C4-2B (cell line): ENCODE measurements at regions not wholly inside any gene's neighbourhood (a gene's known extent, or its start where the extent isn't known, plus 50 kb on each side); places are given as distances from the start of the nearest gene placed in this dataset.

ENCODE experiments used
- H3K27ac ChIP-seq: fragments of 450-650 bp; 2 replicates; pipeline ENCODE4 v1.5.1; 2017
- CTCF ChIP-seq: fragments of 450-650 bp; conservative IDR thresholded peaks from 2 replicates; pipeline ENCODE4 v1.5.1; 2017; ENCODE audit warnings: mild to moderate bottlenecking
- ZFX ChIP-seq: fragments of 450-650 bp; IDR thresholded peaks from 2 replicates; pipeline ENCODE4 v1.6.1; 2017

- TF ChIP-seq CTCF, result no peak
- TF ChIP-seq ZFX, result no peak
- H3K27ac ChIP-seq, result no peak overlapping the region
These were observed 209.4 kb downstream of the DTWD2 start for GRCh38 chr5:118778941-118779340.

- no peak for TF ChIP-seq CTCF
- TF ChIP-seq ZFX, result no peak
- no peak overlapping the region for H3K27ac ChIP-seq
These were observed 211.1 kb downstream of the DTWD2 start for GRCh38 chr5:118777189-118777736.

GRCh38 chr5:118776755-118777154 is 211.6 kb downstream of the DTWD2 start:
- no peak overlapping the region for H3K27ac ChIP-seq
- TF ChIP-seq CTCF, result no peak
- no peak for TF ChIP-seq ZFX

GRCh38 chr5:118775790-118776499 is 212.4 kb downstream of the DTWD2 start:
- TF ChIP-seq CTCF, result no peak
- no peak for TF ChIP-seq ZFX
- no peak overlapping the region for H3K27ac ChIP-seq

- TF ChIP-seq CTCF, result no peak
- H3K27ac ChIP-seq, result no peak overlapping the region
These were observed 219.7 kb downstream of the DTWD2 start for GRCh38 chr5:118768607-118769175.

GRCh38 chr5:118762291-118762690 is 226.1 kb downstream of the DTWD2 start:
- H3K27ac ChIP-seq, result no peak overlapping the region
- no peak for TF ChIP-seq ZFX
- no peak for TF ChIP-seq CTCF

- TF ChIP-seq CTCF (no peak), ZFX (no peak)
These were observed 226.5 kb downstream of the DTWD2 start for GRCh38 chr5:118761814-118762213.

More at GRCh38 chr5:118761814-118762213, 226.5 kb downstream of the DTWD2 start:
- H3K27ac ChIP-seq, result no peak overlapping the region
